Hematopoietic multipotent progenitor cell treated with erythropoietin and hydrocortisone succinate and interleukin-3 and kit ligand, for 8 days (in vitro differentiated cells): ENCODE measurements at regions not wholly inside any gene's neighbourhood (a gene's known extent, or its start where the extent isn't known, plus 50 kb on each side); places are given as distances from the start of the nearest gene placed in this dataset.

ENCODE experiments used
- DNase-seq: peaks from one replicate; pipeline ENCODE4 v3.0.0-alpha.2; 2015

GRCh38 chr15:57824186-57824585, 117.7 kb downstream of the POLR2M start:
- no peak for DNase-seq

- DNase-seq, result no peak
These were observed 120.5 kb downstream of the POLR2M start for GRCh38 chr15:57827021-57827420.

GRCh38 chr15:57827971-57828370, 121.5 kb downstream of the POLR2M start:
- DNase-seq, result no peak

GRCh38 chr15:57832183-57832582, 125.7 kb downstream of the POLR2M start:
- DNase-seq, result no peak

- no peak for DNase-seq
These were observed 128.6 kb downstream of the POLR2M start for GRCh38 chr15:57835119-57835518.

- DNase-seq, result no peak
These were observed 142.8 kb downstream of the POLR2M start for GRCh38 chr15:57849317-57849716.

GRCh38 chr15:57854531-57854930, 148.0 kb downstream of the POLR2M start:
- no peak for DNase-seq

GRCh38 chr15:57857871-57858270, 151.4 kb downstream of the POLR2M start:
- DNase-seq, result no peak

- DNase-seq, result no peak
These were observed 152.7 kb downstream of the POLR2M start for GRCh38 chr15:57859130-57859685.

- DNase-seq, result peak; percentile 73
These were observed 154.6 kb downstream of the POLR2M start for GRCh38 chr15:57861034-57861638.

- no peak for DNase-seq
These were observed 155.5 kb downstream of the POLR2M start for GRCh38 chr15:57861815-57862586.

- no peak for DNase-seq
These were observed 156.2 kb downstream of the POLR2M start for GRCh38 chr15:57862761-57863160.

GRCh38 chr15:57865294-57865693, 158.8 kb downstream of the POLR2M start:
- peak; percentile 11 for DNase-seq

- peak; percentile 67 for DNase-seq
These were observed 159.7 kb downstream of the POLR2M start for GRCh38 chr15:57866149-57866736.

- DNase-seq, result no peak
These were observed 161.7 kb downstream of the POLR2M start for GRCh38 chr15:57867970-57868798.

- no peak for DNase-seq
These were observed 164.2 kb downstream of the POLR2M start for GRCh38 chr15:57870667-57871066.

- DNase-seq, result no peak
These were observed 165.9 kb downstream of the POLR2M start for GRCh38 chr15:57872281-57873030.

GRCh38 chr15:57873564-57874209, 167.2 kb downstream of the POLR2M start:
- no peak for DNase-seq

GRCh38 chr15:57875347-57875746, 168.8 kb downstream of the POLR2M start:
- no peak for DNase-seq

- no peak for DNase-seq
These were observed 172.1 kb downstream of the POLR2M start for GRCh38 chr15:57878573-57878972.

GRCh38 chr15:57881361-57881760, 174.8 kb downstream of the POLR2M start:
- no peak for DNase-seq

- no peak for DNase-seq
These were observed 175.5 kb downstream of the POLR2M start for GRCh38 chr15:57881972-57882371.
